ENCODE measurements at regions not wholly inside any gene's neighbourhood (a gene's known extent, or its start where the extent isn't known, plus 50 kb on each side); places are given as distances from the start of the nearest gene placed in this dataset.
"Not testable (repeated sequence)": the region's sequence is repeated elsewhere in the genome, so short reads cannot be mapped to it uniquely, and the experiment has no call there.

- Histone ChIP-seq H3K27ac (no peak overlapping the region), H3K27me3 (peaks cover 0 to 12% of the 10 kb centered on the region in 2 donors), H3K36me3 (no peaks in the 10 kb centered on the region), H3K4me1 (peaks cover 0 to 5% of the 10 kb centered on the region in 2 donors), H3K4me3 (no peak overlapping the region), H3K9me3 (no peaks in the 10 kb centered on the region)
- TF ChIP-seq POLR2A (IDR thresholded peaks at IDR 0.05) (no peak), CTCF (IDR thresholded peaks at IDR 0.05) (no peak)
- DNase-seq = no peak
- intact Hi-C loops (cut with DNase I; ENCODE audit: low total_unique reads) = no loop called here
Measured at GRCh38 chr2:91839904-91840868, 3031.0 kb upstream of the TEKT4 start.

- H3K27me3 ChIP-seq = peaks cover 0 to 12% of the 10 kb centered on the region in 2 donors
- H3K4me3 ChIP-seq; H3K9me3 ChIP-seq; intact Hi-C loops (cut with DNase I; ENCODE audit: low total_unique reads); H3K27ac ChIP-seq; H3K4me1 ChIP-seq; DNase-seq; H3K36me3 ChIP-seq: not testable (repeated sequence)
Measured at GRCh38 chr2:91842264-91842663, 3029.0 kb upstream of the TEKT4 start.

GRCh38 chr2:91842913-91843312 lies 3028.3 kb upstream of the TEKT4 start:
- H3K36me3 ChIP-seq; DNase-seq; H3K4me3 ChIP-seq; H3K4me1 ChIP-seq; H3K27ac ChIP-seq; H3K9me3 ChIP-seq; intact Hi-C loops (cut with DNase I; ENCODE audit: low total_unique reads): not testable (repeated sequence)
- H3K27me3 ChIP-seq = peaks cover 0 to 12% of the 10 kb centered on the region in 2 donors

- H3K4me1 ChIP-seq; DNase-seq; H3K27ac ChIP-seq; H3K36me3 ChIP-seq; intact Hi-C loops (cut with DNase I; ENCODE audit: low total_unique reads); H3K4me3 ChIP-seq; H3K9me3 ChIP-seq: not testable (repeated sequence)
- peaks cover 0 to 12% of the 10 kb centered on the region in 2 donors for H3K27me3 ChIP-seq
Measured at GRCh38 chr2:91843723-91844450, 3027.3 kb upstream of the TEKT4 start.

GRCh38 chr2:91844451-91844825 lies 3026.8 kb upstream of the TEKT4 start:
- intact Hi-C loops (cut with DNase I; ENCODE audit: low total_unique reads); H3K9me3 ChIP-seq; H3K36me3 ChIP-seq; DNase-seq; H3K4me3 ChIP-seq; H3K27ac ChIP-seq; H3K4me1 ChIP-seq: not testable (repeated sequence)
- H3K27me3 ChIP-seq = peaks cover 0 to 12% of the 10 kb centered on the region in 2 donors

- H3K27ac ChIP-seq; DNase-seq; H3K4me3 ChIP-seq; H3K4me1 ChIP-seq; H3K9me3 ChIP-seq; H3K36me3 ChIP-seq; intact Hi-C loops (cut with DNase I; ENCODE audit: low total_unique reads); H3K27me3 ChIP-seq: not testable (repeated sequence)
Measured at GRCh38 chr2:91846388-91846787, 3024.8 kb upstream of the TEKT4 start.

GRCh38 chr2:91851689-91852420 lies 3019.4 kb upstream of the TEKT4 start:
- H3K4me1 ChIP-seq; H3K36me3 ChIP-seq; H3K27me3 ChIP-seq; H3K27ac ChIP-seq; DNase-seq; H3K4me3 ChIP-seq; H3K9me3 ChIP-seq; intact Hi-C loops (cut with DNase I; ENCODE audit: low total_unique reads): not testable (repeated sequence)

- H3K27me3 ChIP-seq; H3K4me1 ChIP-seq; intact Hi-C loops (cut with DNase I; ENCODE audit: low total_unique reads); H3K36me3 ChIP-seq; H3K4me3 ChIP-seq; H3K27ac ChIP-seq; DNase-seq; H3K9me3 ChIP-seq: not testable (repeated sequence)
Measured at GRCh38 chr2:91856971-91857370, 3014.3 kb upstream of the TEKT4 start.

- H3K9me3 ChIP-seq; H3K27me3 ChIP-seq; H3K4me3 ChIP-seq; DNase-seq; H3K4me1 ChIP-seq; H3K36me3 ChIP-seq; H3K27ac ChIP-seq; intact Hi-C loops (cut with DNase I; ENCODE audit: low total_unique reads): not testable (repeated sequence)
Measured at GRCh38 chr2:91857711-91858110, 3013.5 kb upstream of the TEKT4 start.

GRCh38 chr2:91871716-91872115 lies 2999.5 kb upstream of the TEKT4 start:
- intact Hi-C loops (cut with DNase I; ENCODE audit: low total_unique reads) = not testable (repeated sequence)

GRCh38 chr2:91873416-91873815 lies 2997.8 kb upstream of the TEKT4 start:
- H3K4me3 ChIP-seq; H3K4me1 ChIP-seq; H3K9me3 ChIP-seq; H3K27me3 ChIP-seq; intact Hi-C loops (cut with DNase I; ENCODE audit: low total_unique reads); DNase-seq; H3K36me3 ChIP-seq; H3K27ac ChIP-seq: not testable (repeated sequence)

More at GRCh38 chr2:91871716-91872115, 2999.5 kb upstream of the TEKT4 start:
- H3K4me1 ChIP-seq, DNase-seq, H3K27ac ChIP-seq, H3K9me3 ChIP-seq, H3K4me3 ChIP-seq, H3K27me3 ChIP-seq, H3K36me3 ChIP-seq: not testable (repeated sequence)
